Transverse colon (tissue), 4 donors: ENCODE measurements at regions not wholly inside any gene's neighbourhood (a gene's known extent, or its start where the extent isn't known, plus 50 kb on each side); places are given as distances from the start of the nearest gene placed in this dataset.

Experiments used
- EP300 ChIP-seq: sonication (generic); formaldehyde crosslinking; IDR thresholded peaks from one replicate; pipeline ENCODE4 v1.6.1; 2017; ENCODE audit warnings: antibody characterized with exemption, low read depth
- POLR2A ChIP-seq: fragments of 450-650 bp; IDR thresholded peaks from one replicate; pipeline ENCODE4 v1.6.1; 2016; ENCODE audit warnings: antibody characterized with exemption, mild to moderate bottlenecking, moderate library complexity
- POLR2AphosphoS5 ChIP-seq, 3 donors: sonication (generic); formaldehyde crosslinking; IDR thresholded peaks; one replicate each; pipeline ENCODE4 v1.6.1; 2016; ENCODE audit warnings: antibody characterized with exemption in 3 of 3
- TF ChIP-seq, protein P1 (sequence below), 5 experiments: fragments of 200-600 bp in 3 of 5; fragments of 450-650 bp in 2 of 5; sonication (generic) in 3 of 5; IDR thresholded peaks; 1 replicate in 2 of 5; 2 replicates in 3 of 5; pipeline ENCODE4 v1.5.1; 2016 to 2017; ENCODE audit warnings: antibody characterized with exemption in 5 of 5, inconsistent platforms in 3 of 5, mild to moderate bottlenecking in 2 of 5, moderate library complexity in 1 of 5

DNA sequence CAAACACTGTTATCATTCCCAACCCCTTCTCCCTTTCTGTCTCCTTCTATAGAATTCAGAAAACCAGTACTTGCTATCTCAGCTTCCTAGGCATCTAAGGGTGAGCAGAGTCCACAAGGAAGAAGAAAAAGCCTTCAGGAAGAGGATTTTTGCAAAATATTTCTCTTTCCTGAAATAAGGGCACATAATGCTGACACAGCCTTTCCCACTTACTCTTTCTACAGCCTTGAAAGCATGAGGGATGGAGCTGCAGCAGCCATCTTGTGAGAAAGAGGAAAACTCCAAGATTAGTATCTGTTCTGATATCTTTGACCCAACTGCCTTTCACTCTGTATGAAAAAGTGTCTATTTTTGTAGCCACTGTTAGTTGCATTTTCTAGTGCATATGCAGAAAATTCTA, 826.2 kb downstream of the KCNMA1 start:
- TF ChIP-seq, protein P1, sequence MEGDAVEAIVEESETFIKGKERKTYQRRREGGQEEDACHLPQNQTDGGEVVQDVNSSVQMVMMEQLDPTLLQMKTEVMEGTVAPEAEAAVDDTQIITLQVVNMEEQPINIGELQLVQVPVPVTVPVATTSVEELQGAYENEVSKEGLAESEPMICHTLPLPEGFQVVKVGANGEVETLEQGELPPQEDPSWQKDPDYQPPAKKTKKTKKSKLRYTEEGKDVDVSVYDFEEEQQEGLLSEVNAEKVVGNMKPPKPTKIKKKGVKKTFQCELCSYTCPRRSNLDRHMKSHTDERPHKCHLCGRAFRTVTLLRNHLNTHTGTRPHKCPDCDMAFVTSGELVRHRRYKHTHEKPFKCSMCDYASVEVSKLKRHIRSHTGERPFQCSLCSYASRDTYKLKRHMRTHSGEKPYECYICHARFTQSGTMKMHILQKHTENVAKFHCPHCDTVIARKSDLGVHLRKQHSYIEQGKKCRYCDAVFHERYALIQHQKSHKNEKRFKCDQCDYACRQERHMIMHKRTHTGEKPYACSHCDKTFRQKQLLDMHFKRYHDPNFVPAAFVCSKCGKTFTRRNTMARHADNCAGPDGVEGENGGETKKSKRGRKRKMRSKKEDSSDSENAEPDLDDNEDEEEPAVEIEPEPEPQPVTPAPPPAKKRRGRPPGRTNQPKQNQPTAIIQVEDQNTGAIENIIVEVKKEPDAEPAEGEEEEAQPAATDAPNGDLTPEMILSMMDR (IDR thresholded peaks at IDR 0.05), result no peak
- TF ChIP-seq POLR2A (no peak), EP300 (no peak), POLR2AphosphoS5 (IDR thresholded peaks at IDR 0.05) (no peak)
